Fibroblast of pulmonary artery (primary cell): ENCODE measurements at regions not wholly inside any gene's neighbourhood (a gene's known extent, or its start where the extent isn't known, plus 50 kb on each side); places are given as distances from the start of the nearest gene placed in this dataset.
A peak's percentile ranks its signal among the peaks of the same experiment; 100 is the strongest.
"Not testable (repeated sequence)": the region's sequence is repeated elsewhere in the genome, so short reads cannot be mapped to it uniquely, and the experiment has no call there.

ENCODE experiments used
- DNase-seq: peaks from one replicate; pipeline ENCODE4 v3.0.0-alpha.2; 2010; ENCODE audit warnings: low read depth
- H3K4me3 ChIP-seq: replicated peaks from 2 replicates; pipeline ENCODE4 v1.5.1; 2011; ENCODE audit warnings: low read depth, mild to moderate bottlenecking, control low read depth, low read length, moderate library complexity
- CTCF ChIP-seq: IDR thresholded peaks from 2 replicates; pipeline ENCODE4 v1.5.1; 2011; ENCODE audit warnings: mild to moderate bottlenecking, control low read depth, low read length, inconsistent platforms; ENCODE audit errors: missing control alignments

GRCh38 chr12:123054371-123054770, 73.9 kb downstream of the ARL6IP4 start:
- no peak for TF ChIP-seq CTCF
- no peak overlapping the region for H3K4me3 ChIP-seq
- DNase-seq: no peak

- H3K4me3 ChIP-seq: no peak overlapping the region
- TF ChIP-seq CTCF: no peak
- DNase-seq: no peak
Measured at GRCh38 chr12:123051556-123051955, 71.1 kb downstream of the ARL6IP4 start.

- H3K4me3 ChIP-seq: no peak overlapping the region
- no peak for TF ChIP-seq CTCF
- no peak for DNase-seq
Measured at GRCh38 chr12:123050913-123051312, 70.4 kb downstream of the ARL6IP4 start.

- no peak for TF ChIP-seq CTCF
- no peak overlapping the region for H3K4me3 ChIP-seq
- peak; percentile 36 for DNase-seq
Measured at GRCh38 chr12:123050331-123050831, 69.9 kb downstream of the ARL6IP4 start.

GRCh38 chr12:123049398-123050240, 69.1 kb downstream of the ARL6IP4 start:
- H3K4me3 ChIP-seq: no peak overlapping the region
- no peak for TF ChIP-seq CTCF
- DNase-seq: no peak

- H3K4me3 ChIP-seq, DNase-seq: not testable (repeated sequence)
Measured at GRCh38 chr12:123047892-123048291, 67.4 kb downstream of the ARL6IP4 start.

- no peak for DNase-seq
- TF ChIP-seq CTCF: no peak
- H3K4me3 ChIP-seq: no peak overlapping the region
Measured at GRCh38 chr12:123047289-123047688, 66.8 kb downstream of the ARL6IP4 start.
